IPS-18a (cell line): ENCODE measurements at regions not wholly inside any gene's neighbourhood (a gene's known extent, or its start where the extent isn't known, plus 50 kb on each side); places are given as distances from the start of the nearest gene placed in this dataset.
"Not testable (repeated sequence)": the region's sequence is repeated elsewhere in the genome, so short reads cannot be mapped to it uniquely, and the experiment has no call there.

Experiments used
- H3K27ac ChIP-seq: one replicate; pipeline ENCODE4 v1.5.1; 2013; ENCODE audit warnings: low read length
- H3K27me3 ChIP-seq: one replicate; pipeline ENCODE4 v1.6.1; 2013; ENCODE audit warnings: mild to moderate bottlenecking, low read length; ENCODE audit not compliant: control insufficient read depth, insufficient read depth
- H3K36me3 ChIP-seq: one replicate; pipeline ENCODE4 v1.6.1; 2013; ENCODE audit warnings: low read depth, low read length; ENCODE audit not compliant: control insufficient read depth
- H3K4me1 ChIP-seq: one replicate; pipeline ENCODE4 v1.6.1; 2013; ENCODE audit warnings: low read depth, low read length; ENCODE audit not compliant: control insufficient read depth
- H3K4me3 ChIP-seq: one replicate; pipeline ENCODE4 v1.5.1; 2013; ENCODE audit warnings: low read length
- H3K9ac ChIP-seq: one replicate; pipeline ENCODE4 v1.6.1; 2013; ENCODE audit warnings: mild to moderate bottlenecking, low read length, moderate library complexity
- H3K9me3 ChIP-seq: one replicate; pipeline ENCODE4 v1.6.1; 2013; ENCODE audit warnings: low read depth, low read length; ENCODE audit not compliant: control insufficient read depth

- no peaks in the 10 kb centered on the region for H3K4me1 ChIP-seq
- H3K4me3 ChIP-seq, result no peak overlapping the region
- no peaks in the 10 kb centered on the region for H3K36me3 ChIP-seq
Observed at GRCh38 chr5:37951946-37952721, 112.3 kb upstream of the GDNF start.

GRCh38 chr5:37950436-37950835, 110.6 kb upstream of the GDNF start:
- no peaks in the 10 kb centered on the region for H3K9me3 ChIP-seq
- no peak overlapping the region for H3K27ac ChIP-seq
- no peak overlapping the region for H3K9ac ChIP-seq
- H3K4me3 ChIP-seq, result no peak overlapping the region
- no peaks in the 10 kb centered on the region for H3K4me1 ChIP-seq
- H3K27me3 ChIP-seq, result no peaks in the 10 kb centered on the region
- H3K36me3 ChIP-seq, result no peaks in the 10 kb centered on the region

More at GRCh38 chr5:37951946-37952721, 112.3 kb upstream of the GDNF start:
- H3K9ac ChIP-seq, result no peak overlapping the region
- no peaks in the 10 kb centered on the region for H3K9me3 ChIP-seq
- H3K27me3 ChIP-seq, result no peaks in the 10 kb centered on the region
- H3K27ac ChIP-seq, result no peak overlapping the region

GRCh38 chr5:37945446-37945845, 105.6 kb upstream of the GDNF start:
- Histone ChIP-seq H3K9ac (no peak overlapping the region), H3K27me3 (no peaks in the 10 kb centered on the region), H3K4me3 (no peak overlapping the region), H3K4me1 (no peaks in the 10 kb centered on the region), H3K27ac (no peak overlapping the region), H3K9me3 (no peaks in the 10 kb centered on the region), H3K36me3 (no peaks in the 10 kb centered on the region)

- not testable (repeated sequence) for H3K4me1 ChIP-seq, H3K27me3 ChIP-seq, H3K36me3 ChIP-seq, H3K9me3 ChIP-seq, H3K9ac ChIP-seq, H3K4me3 ChIP-seq, H3K27ac ChIP-seq
Observed at GRCh38 chr5:37943136-37943535, 103.3 kb upstream of the GDNF start.

GRCh38 chr5:37940931-37941623, 101.2 kb upstream of the GDNF start:
- no peaks in the 10 kb centered on the region for H3K9me3 ChIP-seq
- H3K27me3 ChIP-seq, result no peaks in the 10 kb centered on the region
- H3K4me3 ChIP-seq, result no peak overlapping the region
- no peak overlapping the region for H3K9ac ChIP-seq
- H3K36me3 ChIP-seq, result no peaks in the 10 kb centered on the region
- no peak overlapping the region for H3K27ac ChIP-seq
- H3K4me1 ChIP-seq, result no peaks in the 10 kb centered on the region

GRCh38 chr5:37938861-37939260, 99.0 kb upstream of the GDNF start:
- H3K36me3 ChIP-seq, result no peaks in the 10 kb centered on the region
- no peak overlapping the region for H3K27ac ChIP-seq
- no peaks in the 10 kb centered on the region for H3K4me1 ChIP-seq
- no peaks in the 10 kb centered on the region for H3K9me3 ChIP-seq
- H3K27me3 ChIP-seq, result no peaks in the 10 kb centered on the region
- no peak overlapping the region for H3K9ac ChIP-seq
- no peak overlapping the region for H3K4me3 ChIP-seq

GRCh38 chr5:37938076-37938852, 98.4 kb upstream of the GDNF start:
- Histone ChIP-seq H3K9ac (no peak overlapping the region), H3K9me3 (no peaks in the 10 kb centered on the region), H3K27ac (no peak overlapping the region), H3K4me1 (no peaks in the 10 kb centered on the region), H3K36me3 (no peaks in the 10 kb centered on the region), H3K27me3 (no peaks in the 10 kb centered on the region), H3K4me3 (no peak overlapping the region)

- Histone ChIP-seq H3K9ac (no peak overlapping the region), H3K9me3 (no peaks in the 10 kb centered on the region), H3K4me1 (no peaks in the 10 kb centered on the region), H3K4me3 (no peak overlapping the region), H3K27me3 (no peaks in the 10 kb centered on the region), H3K27ac (no peak overlapping the region), H3K36me3 (no peaks in the 10 kb centered on the region)
Observed at GRCh38 chr5:37936091-37936490, 96.2 kb upstream of the GDNF start.

- Histone ChIP-seq H3K9me3 (no peaks in the 10 kb centered on the region), H3K9ac (no peak overlapping the region), H3K27me3 (no peaks in the 10 kb centered on the region), H3K4me3 (no peak overlapping the region), H3K4me1 (no peaks in the 10 kb centered on the region), H3K36me3 (no peaks in the 10 kb centered on the region), H3K27ac (no peak overlapping the region)
Observed at GRCh38 chr5:37933576-37933975, 93.7 kb upstream of the GDNF start.

- no peak overlapping the region for H3K27ac ChIP-seq
- no peak overlapping the region for H3K9ac ChIP-seq
- H3K27me3 ChIP-seq, result no peaks in the 10 kb centered on the region
- no peaks in the 10 kb centered on the region for H3K9me3 ChIP-seq
- no peak overlapping the region for H3K4me3 ChIP-seq
- no peaks in the 10 kb centered on the region for H3K4me1 ChIP-seq
- no peaks in the 10 kb centered on the region for H3K36me3 ChIP-seq
Observed at GRCh38 chr5:37932450-37932849, 92.6 kb upstream of the GDNF start.

- Histone ChIP-seq H3K36me3 (no peaks in the 10 kb centered on the region), H3K9me3 (no peaks in the 10 kb centered on the region), H3K27me3 (no peaks in the 10 kb centered on the region), H3K9ac (no peak overlapping the region), H3K27ac (no peak overlapping the region), H3K4me3 (no peak overlapping the region), H3K4me1 (no peaks in the 10 kb centered on the region)
Observed at GRCh38 chr5:37931541-37931940, 91.7 kb upstream of the GDNF start.
